ENCODE measurements at regions not wholly inside any gene's neighbourhood (a gene's known extent, or its start where the extent isn't known, plus 50 kb on each side); places are given as distances from the start of the nearest gene placed in this dataset.

GRCh38 chr2:142544173-142544572 is 333.3 kb upstream of the KYNU start:
- no peak for DNase-seq (ENCODE audit: low spot score)
- 65% methylated on average over 4 of the region's 4 CpGs for WGBS
- no peaks in the 10 kb centered on the region for H3K27me3 ChIP-seq (ENCODE audit: control insufficient read depth in 4 of 4, insufficient read depth in 4 of 4, low read length in 3 of 4)
- H3K4me3 ChIP-seq (ENCODE audit: low read depth in 1 of 3, low read length in 3 of 3), result no peak overlapping the region
- no peak for TF ChIP-seq NR2F2 (IDR thresholded peaks at IDR 0.05)
- no peak for TF ChIP-seq FOXA1 (IDR thresholded peaks at IDR 0.05)
- no peak for TF ChIP-seq RXRA (IDR thresholded peaks at IDR 0.05)
- TF ChIP-seq, protein P1, sequence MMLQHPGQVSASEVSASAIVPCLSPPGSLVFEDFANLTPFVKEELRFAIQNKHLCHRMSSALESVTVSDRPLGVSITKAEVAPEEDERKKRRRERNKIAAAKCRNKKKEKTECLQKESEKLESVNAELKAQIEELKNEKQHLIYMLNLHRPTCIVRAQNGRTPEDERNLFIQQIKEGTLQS (IDR thresholded peaks at IDR 0.05), result no peak
- TF ChIP-seq TAF1 (conservative IDR thresholded peaks at IDR 0.05), result no peak
- no peak for TF ChIP-seq HNF4A (conservative IDR thresholded peaks at IDR 0.05)
- no peak for TF ChIP-seq YY1 (IDR thresholded peaks at IDR 0.05)
- no peak for TF ChIP-seq EGR1 (IDR thresholded peaks at IDR 0.05; ENCODE audit: low read depth in 2 of 2)
- no peak for TF ChIP-seq MAX (IDR thresholded peaks at IDR 0.05)
- no peak for TF ChIP-seq SP1 (IDR thresholded peaks at IDR 0.05)
- no peak for TF ChIP-seq JUND (IDR thresholded peaks at IDR 0.05)
- TF ChIP-seq FOXA2 (IDR thresholded peaks at IDR 0.05), result no peak
- TF ChIP-seq REST (IDR thresholded peaks at IDR 0.05), result no peak
- TF ChIP-seq, protein P2, sequence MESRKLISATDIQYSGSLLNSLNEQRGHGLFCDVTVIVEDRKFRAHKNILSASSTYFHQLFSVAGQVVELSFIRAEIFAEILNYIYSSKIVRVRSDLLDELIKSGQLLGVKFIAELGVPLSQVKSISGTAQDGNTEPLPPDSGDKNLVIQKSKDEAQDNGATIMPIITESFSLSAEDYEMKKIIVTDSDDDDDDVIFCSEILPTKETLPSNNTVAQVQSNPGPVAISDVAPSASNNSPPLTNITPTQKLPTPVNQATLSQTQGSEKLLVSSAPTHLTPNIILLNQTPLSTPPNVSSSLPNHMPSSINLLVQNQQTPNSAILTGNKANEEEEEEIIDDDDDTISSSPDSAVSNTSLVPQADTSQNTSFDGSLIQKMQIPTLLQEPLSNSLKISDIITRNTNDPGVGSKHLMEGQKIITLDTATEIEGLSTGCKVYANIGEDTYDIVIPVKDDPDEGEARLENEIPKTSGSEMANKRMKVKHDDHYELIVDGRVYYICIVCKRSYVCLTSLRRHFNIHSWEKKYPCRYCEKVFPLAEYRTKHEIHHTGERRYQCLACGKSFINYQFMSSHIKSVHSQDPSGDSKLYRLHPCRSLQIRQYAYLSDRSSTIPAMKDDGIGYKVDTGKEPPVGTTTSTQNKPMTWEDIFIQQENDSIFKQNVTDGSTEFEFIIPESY (IDR thresholded peaks at IDR 0.05), result no peak
- no peak for TF ChIP-seq HNF4G (IDR thresholded peaks at IDR 0.05)
- TF ChIP-seq, protein P3, sequence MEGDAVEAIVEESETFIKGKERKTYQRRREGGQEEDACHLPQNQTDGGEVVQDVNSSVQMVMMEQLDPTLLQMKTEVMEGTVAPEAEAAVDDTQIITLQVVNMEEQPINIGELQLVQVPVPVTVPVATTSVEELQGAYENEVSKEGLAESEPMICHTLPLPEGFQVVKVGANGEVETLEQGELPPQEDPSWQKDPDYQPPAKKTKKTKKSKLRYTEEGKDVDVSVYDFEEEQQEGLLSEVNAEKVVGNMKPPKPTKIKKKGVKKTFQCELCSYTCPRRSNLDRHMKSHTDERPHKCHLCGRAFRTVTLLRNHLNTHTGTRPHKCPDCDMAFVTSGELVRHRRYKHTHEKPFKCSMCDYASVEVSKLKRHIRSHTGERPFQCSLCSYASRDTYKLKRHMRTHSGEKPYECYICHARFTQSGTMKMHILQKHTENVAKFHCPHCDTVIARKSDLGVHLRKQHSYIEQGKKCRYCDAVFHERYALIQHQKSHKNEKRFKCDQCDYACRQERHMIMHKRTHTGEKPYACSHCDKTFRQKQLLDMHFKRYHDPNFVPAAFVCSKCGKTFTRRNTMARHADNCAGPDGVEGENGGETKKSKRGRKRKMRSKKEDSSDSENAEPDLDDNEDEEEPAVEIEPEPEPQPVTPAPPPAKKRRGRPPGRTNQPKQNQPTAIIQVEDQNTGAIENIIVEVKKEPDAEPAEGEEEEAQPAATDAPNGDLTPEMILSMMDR (IDR thresholded peaks at IDR 0.05; ENCODE audit: low read depth, low read length, missing input control), result no peak
- H3K9me3 ChIP-seq (ENCODE audit: control insufficient read depth in 4 of 4, low read length in 3 of 4), result no peaks in the 10 kb centered on the region
- H3K27ac ChIP-seq (ENCODE audit: low read depth in 1 of 2, low read length in 2 of 2), result no peak overlapping the region
- H3K9ac ChIP-seq (ENCODE audit: low read depth in 1 of 2, low read length in 2 of 2), result no peak overlapping the region
- no peaks in the 10 kb centered on the region for H3K4me1 ChIP-seq (ENCODE audit: control insufficient read depth in 4 of 4, insufficient read depth in 4 of 4, low read length in 3 of 4)
- no peaks in the 10 kb centered on the region for H3K36me3 ChIP-seq (ENCODE audit: control insufficient read depth in 4 of 4, insufficient read depth in 3 of 4, low read depth in 1 of 4, low read length in 3 of 4)

GRCh38 chr2:142542431-142542910 is 335.0 kb upstream of the KYNU start:
- Histone ChIP-seq H3K9me3 (ENCODE audit: control insufficient read depth in 4 of 4, low read length in 3 of 4) (no peaks in the 10 kb centered on the region), H3K4me3 (ENCODE audit: low read depth in 1 of 3, low read length in 3 of 3) (no peak overlapping the region), H3K27me3 (ENCODE audit: control insufficient read depth in 4 of 4, insufficient read depth in 4 of 4, low read length in 3 of 4) (no peaks in the 10 kb centered on the region), H3K36me3 (ENCODE audit: control insufficient read depth in 4 of 4, insufficient read depth in 3 of 4, low read depth in 1 of 4, low read length in 3 of 4) (no peaks in the 10 kb centered on the region), H3K4me1 (ENCODE audit: control insufficient read depth in 4 of 4, insufficient read depth in 4 of 4, low read length in 3 of 4) (no peaks in the 10 kb centered on the region), H3K9ac (ENCODE audit: low read depth in 1 of 2, low read length in 2 of 2) (no peak overlapping the region), H3K27ac (ENCODE audit: low read depth in 1 of 2, low read length in 2 of 2) (no peak overlapping the region)
- DNase-seq (ENCODE audit: low spot score), result no peak
- TF ChIP-seq HNF4G (IDR thresholded peaks at IDR 0.05), result no peak
- TF ChIP-seq NR2F2 (IDR thresholded peaks at IDR 0.05), result no peak
- TF ChIP-seq, protein P1 (IDR thresholded peaks at IDR 0.05), result no peak
- TF ChIP-seq RAD21 (IDR thresholded peaks at IDR 0.05), result no peak
- no peak for TF ChIP-seq FOXA1 (IDR thresholded peaks at IDR 0.05)
- TF ChIP-seq HNF4A (conservative IDR thresholded peaks at IDR 0.05), result no peak
- TF ChIP-seq FOXA2 (IDR thresholded peaks at IDR 0.05), result no peak
- TF ChIP-seq GABPA (IDR thresholded peaks at IDR 0.05 in 1 of 2, conservative IDR thresholded peaks at IDR 0.05 in 1 of 2), result no peak
- TF ChIP-seq RXRA (IDR thresholded peaks at IDR 0.05), result no peak
- TF ChIP-seq YY1 (IDR thresholded peaks at IDR 0.05), result no peak
- 38% methylated on average over 1 of the region's 1 CpG for WGBS
